WI38 (cell line): ENCODE measurements at regions not wholly inside any gene's neighbourhood (a gene's known extent, or its start where the extent isn't known, plus 50 kb on each side); places are given as distances from the start of the nearest gene placed in this dataset.

ENCODE experiments used
- H3K4me3 ChIP-seq: 2 replicates; pipeline ENCODE4 v1.5.1; 2011; ENCODE audit warnings: low read depth, mild to moderate bottlenecking, control low read depth, low read length
- TF ChIP-seq, protein P1 (sequence below): IDR thresholded peaks from 2 replicates; pipeline ENCODE4 v1.5.1; 2012; ENCODE audit warnings: low read depth, mild to moderate bottlenecking, control low read depth, low read length

DNA sequence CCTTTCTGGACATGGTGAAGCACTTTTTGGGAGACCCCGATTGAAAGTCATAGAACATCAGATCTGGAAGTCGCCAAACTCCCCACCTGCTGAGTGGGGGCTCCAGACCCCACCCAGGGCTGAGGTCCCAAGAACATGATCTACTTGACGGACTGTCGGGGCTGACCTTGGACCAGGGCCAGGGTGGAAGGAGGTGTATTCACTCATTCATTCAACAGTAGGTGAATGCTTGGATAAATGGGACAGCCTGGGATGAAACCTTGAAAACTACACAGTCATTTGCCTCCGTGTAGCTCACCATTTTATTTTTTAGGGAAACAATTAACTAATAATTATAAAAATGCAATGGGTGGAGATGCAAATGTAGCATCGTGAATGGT lies 629.0 kb downstream of the BRD1 start:
- TF ChIP-seq, protein P1, sequence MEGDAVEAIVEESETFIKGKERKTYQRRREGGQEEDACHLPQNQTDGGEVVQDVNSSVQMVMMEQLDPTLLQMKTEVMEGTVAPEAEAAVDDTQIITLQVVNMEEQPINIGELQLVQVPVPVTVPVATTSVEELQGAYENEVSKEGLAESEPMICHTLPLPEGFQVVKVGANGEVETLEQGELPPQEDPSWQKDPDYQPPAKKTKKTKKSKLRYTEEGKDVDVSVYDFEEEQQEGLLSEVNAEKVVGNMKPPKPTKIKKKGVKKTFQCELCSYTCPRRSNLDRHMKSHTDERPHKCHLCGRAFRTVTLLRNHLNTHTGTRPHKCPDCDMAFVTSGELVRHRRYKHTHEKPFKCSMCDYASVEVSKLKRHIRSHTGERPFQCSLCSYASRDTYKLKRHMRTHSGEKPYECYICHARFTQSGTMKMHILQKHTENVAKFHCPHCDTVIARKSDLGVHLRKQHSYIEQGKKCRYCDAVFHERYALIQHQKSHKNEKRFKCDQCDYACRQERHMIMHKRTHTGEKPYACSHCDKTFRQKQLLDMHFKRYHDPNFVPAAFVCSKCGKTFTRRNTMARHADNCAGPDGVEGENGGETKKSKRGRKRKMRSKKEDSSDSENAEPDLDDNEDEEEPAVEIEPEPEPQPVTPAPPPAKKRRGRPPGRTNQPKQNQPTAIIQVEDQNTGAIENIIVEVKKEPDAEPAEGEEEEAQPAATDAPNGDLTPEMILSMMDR: no peak
- no peak overlapping the region for H3K4me3 ChIP-seq

DNA sequence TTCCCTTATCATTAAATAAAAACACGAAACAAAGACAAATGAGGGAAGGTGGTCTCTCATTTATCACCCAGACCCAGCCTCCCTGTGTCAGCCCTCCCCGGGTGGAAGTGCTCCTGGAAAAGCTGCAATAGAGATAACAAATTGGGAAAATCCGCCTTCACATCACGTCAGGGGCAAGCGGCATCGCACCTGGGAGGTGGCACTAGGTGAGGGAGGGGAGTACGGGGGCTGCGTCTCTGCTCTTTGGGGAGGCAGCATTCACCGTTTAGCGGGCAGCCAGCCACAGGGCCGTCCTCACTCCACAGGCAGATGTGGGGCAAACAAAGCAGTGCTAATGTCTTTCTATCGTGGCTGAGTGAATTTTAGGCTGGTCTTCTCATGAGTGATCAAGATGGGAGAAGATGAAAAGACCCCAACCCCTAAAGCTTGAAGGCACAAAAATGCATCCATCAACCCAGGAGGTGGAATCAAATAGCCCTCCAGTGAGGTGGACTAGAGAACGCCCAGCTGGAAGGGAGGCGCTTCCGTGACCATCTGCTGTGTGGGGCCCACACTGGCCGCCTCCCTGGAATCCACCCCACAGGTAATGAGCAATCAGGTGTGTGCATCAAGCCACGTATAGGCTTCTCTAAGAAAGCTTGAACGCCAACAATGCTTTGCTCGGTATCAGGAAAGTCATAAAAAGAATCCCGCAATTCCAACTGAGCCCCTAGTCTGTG lies 629.5 kb downstream of the BRD1 start:
- TF ChIP-seq, protein P1: no peak
- no peak overlapping the region for H3K4me3 ChIP-seq

DNA sequence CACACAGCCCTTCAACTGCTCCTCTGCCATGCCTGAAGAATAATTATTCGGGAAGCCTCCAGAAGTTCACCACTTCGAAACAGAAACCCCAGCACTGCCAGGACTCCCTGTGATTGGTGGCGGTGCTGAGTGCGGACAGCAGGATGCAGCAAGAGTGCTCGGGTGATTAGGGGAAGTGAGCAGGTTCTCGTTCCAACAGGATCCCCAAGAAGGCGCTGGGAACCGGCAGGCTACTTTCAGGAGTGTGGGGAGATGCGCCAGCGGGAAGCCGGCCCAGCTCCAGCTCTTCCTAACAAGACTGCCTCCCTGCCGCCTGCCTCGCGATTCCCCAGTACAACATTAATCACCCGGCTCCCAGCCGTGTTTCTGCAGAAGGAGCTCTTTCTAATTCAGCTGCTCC lies 630.2 kb downstream of the BRD1 start:
- no peak overlapping the region for H3K4me3 ChIP-seq
- TF ChIP-seq, protein P1: no peak

DNA sequence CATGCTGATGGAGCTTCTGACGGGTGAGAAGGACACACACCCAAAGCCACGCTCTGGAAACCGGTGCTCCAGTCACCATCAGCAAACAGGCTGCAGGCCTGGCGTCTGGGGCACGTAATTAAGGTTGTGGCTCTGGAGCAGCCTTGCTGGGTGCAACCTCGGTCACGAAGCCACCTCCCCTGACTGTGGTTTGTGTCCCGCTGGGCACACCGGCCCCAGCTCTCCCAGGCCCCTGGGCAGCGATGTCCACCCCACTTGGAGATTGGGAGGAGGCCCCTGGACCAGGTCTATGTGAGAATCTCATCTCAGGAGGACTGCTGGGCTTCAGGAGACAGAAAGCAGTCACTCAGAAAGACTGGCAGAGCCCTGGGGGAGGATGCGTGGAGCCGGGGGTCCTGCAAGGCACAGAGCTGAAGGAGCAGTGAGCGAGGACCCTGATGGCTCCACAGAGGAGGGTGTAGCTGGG lies 631.6 kb downstream of the BRD1 start:
- TF ChIP-seq, protein P1: no peak
- H3K4me3 ChIP-seq: no peak overlapping the region

DNA sequence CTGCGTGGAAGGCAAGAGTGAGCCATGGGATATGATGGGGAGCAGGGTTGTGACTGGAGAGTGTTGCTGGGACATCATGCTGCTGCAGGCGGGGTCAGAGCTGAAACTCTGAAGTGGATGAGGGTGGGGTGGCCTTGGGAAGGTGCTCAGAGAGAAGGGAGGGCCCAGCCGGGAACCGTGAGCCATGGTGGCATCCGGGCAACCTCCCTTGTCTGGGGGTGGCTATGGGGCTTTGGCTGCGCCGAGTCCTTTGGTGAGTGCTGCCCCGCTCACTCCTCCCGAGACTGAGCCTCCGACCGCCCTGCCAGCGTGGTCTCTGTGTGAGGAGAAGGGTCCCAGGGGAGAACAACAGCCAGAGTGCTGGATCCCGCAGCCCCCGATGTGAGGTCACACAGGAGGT lies 632.0 kb downstream of the BRD1 start:
- TF ChIP-seq, protein P1: no peak
- no peak overlapping the region for H3K4me3 ChIP-seq

DNA sequence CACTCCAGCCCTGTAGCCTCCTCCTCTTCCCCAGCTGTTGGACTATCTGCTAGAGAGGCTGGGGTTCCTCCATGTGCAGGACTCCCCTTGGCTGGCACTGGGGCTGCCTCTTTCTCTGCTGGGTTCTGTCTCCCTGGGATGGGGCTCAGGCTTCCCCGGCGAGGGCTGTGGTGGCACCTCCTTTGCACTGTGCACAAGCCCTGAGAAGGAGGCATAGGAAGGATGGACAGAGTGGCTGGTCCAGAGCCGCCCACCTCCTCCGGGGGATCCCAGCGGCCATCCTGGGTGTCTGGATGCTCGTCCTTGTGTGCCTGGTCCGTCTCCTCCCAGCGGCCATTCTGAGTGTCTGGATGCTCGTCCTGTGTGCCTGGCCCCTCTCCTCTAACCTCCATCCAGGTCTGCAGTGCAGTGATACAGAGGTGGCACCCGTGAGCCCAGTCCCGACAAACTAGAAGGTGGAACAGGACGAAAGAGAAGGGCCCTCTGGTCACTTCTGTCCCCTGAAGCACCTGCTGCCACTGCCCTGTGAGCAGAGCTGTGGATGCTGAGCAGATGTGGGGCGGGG lies 633.7 kb downstream of the BRD1 start:
- H3K4me3 ChIP-seq: no peak overlapping the region
- TF ChIP-seq, protein P1: no peak

DNA sequence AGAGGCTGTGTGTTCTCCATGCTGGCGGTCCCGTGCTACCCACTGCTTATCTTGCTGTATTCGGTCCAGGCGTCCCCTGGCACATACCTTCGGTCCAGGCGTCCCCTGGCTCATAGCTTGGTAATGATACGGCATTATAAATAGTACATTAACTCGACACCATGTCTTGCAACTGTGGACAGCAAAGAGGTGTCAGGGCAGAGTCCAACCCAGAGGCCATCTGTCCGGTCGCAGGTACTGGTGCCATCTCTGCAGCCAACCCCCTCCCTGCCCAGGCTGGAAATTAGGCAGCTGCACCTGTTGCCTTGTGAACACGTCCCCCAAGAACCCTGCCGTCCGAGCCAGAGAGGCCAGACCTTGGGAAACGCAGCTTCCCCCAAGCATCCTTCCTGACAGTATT lies 634.3 kb downstream of the BRD1 start:
- TF ChIP-seq, protein P1: no peak
- no peak overlapping the region for H3K4me3 ChIP-seq
